Endothelial cell of umbilical vein (primary cell): ENCODE measurements at regions not wholly inside any gene's neighbourhood (a gene's known extent, or its start where the extent isn't known, plus 50 kb on each side); places are given as distances from the start of the nearest gene placed in this dataset.

ENCODE experiments used
- BruUV-seq: library from RNA; stranded (reverse); fragments of 400-500 nt; replicated peaks from 2 replicates; lab custom pipeline; 2021; lab: Mats Ljungman, UMichigan
- CTCF ChIA-PET: fragments of 300-600, 350-600 bp; sonication (Branson Sonifier 250); formaldehyde crosslinking; loops from one replicate; lab custom pipeline; 2021; ENCODE audit warnings: antibody characterized with exemption, inconsistent platforms; lab: Charles Lee
- POLR2A ChIA-PET: fragments of 300-600, 350-600 bp; sonication (Branson Sonifier 250); formaldehyde crosslinking; loops from one replicate; lab custom pipeline; 2021; ENCODE audit warnings: antibody characterized with exemption, inconsistent platforms; lab: Charles Lee
- DNase-seq: peaks from one replicate; pipeline ENCODE4 v3.0.0-alpha.2; 2011; ENCODE audit warnings: low read depth, low spot score
- FAIRE-seq: peaks from 2 replicates; lab custom pipeline; 2011; peaks lifted over from hg19 to GRCh38; lab: Jason Lieb, UNC
- H2AFZ ChIP-seq: 2 replicates; pipeline ENCODE4 v1.6.0; 2012; ENCODE audit warnings: low read depth, low read length, control low read depth, inconsistent platforms
- H3K27ac ChIP-seq: 2 replicates; pipeline ENCODE4 v1.5.1; 2011; ENCODE audit warnings: low read depth, mild to moderate bottlenecking, control low read depth, low read length, moderate library complexity; ENCODE audit not compliant: insufficient read depth
- H3K27me3 ChIP-seq, 2 experiments: 2 replicates each; pipeline versions ENCODE4 v1.6.0 to v1.6.1; 2011; ENCODE audit warnings: low read length in 2 of 2, mixed read lengths in 1 of 2; ENCODE audit not compliant: control insufficient read depth in 2 of 2, insufficient read depth in 2 of 2
- H3K36me3 ChIP-seq, 2 experiments: 2 replicates in 1 of 2; 3 replicates in 1 of 2; pipeline ENCODE4 v1.5.1; 2011; ENCODE audit warnings: low read length in 2 of 2, mild to moderate bottlenecking in 1 of 2, moderate library complexity in 1 of 2; ENCODE audit not compliant: control insufficient read depth in 2 of 2, insufficient read depth in 2 of 2; ENCODE audit errors: extremely low read depth in 1 of 2
- H3K4me1 ChIP-seq: 3 replicates; pipeline ENCODE4 v1.5.1; 2011; ENCODE audit warnings: mild to moderate bottlenecking, low read length; ENCODE audit not compliant: control insufficient read depth, insufficient read depth; ENCODE audit errors: extremely low read depth
- H3K4me2 ChIP-seq: 2 replicates; pipeline ENCODE4 v1.6.1; 2011; ENCODE audit warnings: low read length, control low read depth, mixed read lengths; ENCODE audit not compliant: insufficient read depth
- H3K4me3 ChIP-seq, 3 experiments: fragments of 200-600 bp in 1 of 3; sonication (generic), shearing (Covaris generic) in 1 of 3; replicated peaks in 1 of 3; 2 replicates each; pipeline ENCODE4 v1.5.1; 2011 to 2016; ENCODE audit warnings: control low read depth in 3 of 3, low read length in 3 of 3, mild to moderate bottlenecking in 2 of 3, inconsistent platforms in 1 of 3, low read depth in 1 of 3, moderate library complexity in 1 of 3; ENCODE audit not compliant: insufficient read depth in 1 of 3
- H3K79me2 ChIP-seq: 2 replicates; pipeline ENCODE4 v1.6.0; 2012; ENCODE audit warnings: low read length, inconsistent platforms; ENCODE audit not compliant: control insufficient read depth, insufficient read depth
- H3K9ac ChIP-seq: replicated peaks from 2 replicates; pipeline ENCODE3; 2011; ENCODE audit warnings: low read length, control low read depth; ENCODE audit not compliant: insufficient read depth; ENCODE audit errors: extremely low read depth
- H3K9me1 ChIP-seq: replicated peaks from 3 replicates; pipeline ENCODE4 v1.6.0; 2011; ENCODE audit warnings: mild to moderate bottlenecking, low read length; ENCODE audit not compliant: control insufficient read depth, insufficient read depth; ENCODE audit errors: extremely low read depth
- H3K9me3 ChIP-seq: replicated peaks from 2 replicates; pipeline ENCODE4 v1.5.1; 2012; ENCODE audit warnings: low read length, inconsistent platforms; ENCODE audit not compliant: control insufficient read depth, insufficient read depth
- H4K20me1 ChIP-seq: replicated peaks from 2 replicates; pipeline ENCODE3; 2011; ENCODE audit warnings: mild to moderate bottlenecking, low read length; ENCODE audit not compliant: control insufficient read depth, insufficient read depth; ENCODE audit errors: extremely low read depth
- CTCF ChIP-seq, 2 donors: IDR thresholded peaks; 1 replicate in 1 of 2; 2 replicates in 1 of 2; pipeline ENCODE4 v1.5.1; 2011; ENCODE audit warnings: low read length in 2 of 2, mild to moderate bottlenecking in 2 of 2, moderate library complexity in 2 of 2, control low read depth in 1 of 2, inconsistent platforms in 1 of 2, low read depth in 1 of 2; ENCODE audit not compliant: insufficient read depth in 1 of 2; ENCODE audit errors: extremely low read depth in 1 of 2
- EZH2 ChIP-seq: IDR thresholded peaks from 2 replicates; pipeline ENCODE4 v1.6.1; 2012; ENCODE audit warnings: borderline replicate concordance, low read depth, mild to moderate bottlenecking, moderate library complexity, low read length, inconsistent platforms; ENCODE audit not compliant: severe bottlenecking
- FOS ChIP-seq: IDR thresholded peaks from 2 replicates; pipeline ENCODE4 v1.6.1; 2011; ENCODE audit warnings: mild to moderate bottlenecking, low read length, moderate library complexity, borderline replicate concordance; ENCODE audit not compliant: insufficient read depth
- GATA2 ChIP-seq: IDR thresholded peaks from 2 replicates; pipeline ENCODE4 v1.7.0; 2011; ENCODE audit warnings: low read depth, mild to moderate bottlenecking, moderate library complexity, mixed read lengths, low read length; ENCODE audit not compliant: insufficient read length, insufficient read depth
- JUN ChIP-seq: IDR thresholded peaks from 2 replicates; pipeline ENCODE4 v1.6.1; 2011; ENCODE audit warnings: borderline replicate concordance, low read depth; ENCODE audit not compliant: insufficient read length, insufficient read depth
- MAX ChIP-seq: IDR thresholded peaks from 2 replicates; pipeline ENCODE4 v1.6.1; 2011; ENCODE audit not compliant: insufficient read depth, insufficient read length
- MYC ChIP-seq: IDR thresholded peaks from one replicate; pipeline ENCODE4 v1.6.1; 2011; ENCODE audit warnings: mild to moderate bottlenecking, low read depth, low read length
- POLR2A ChIP-seq: IDR thresholded peaks from 2 replicates; pipeline ENCODE4 v1.6.1; 2012; ENCODE audit warnings: low read depth, mild to moderate bottlenecking, control low read depth, low read length
- POLR2AphosphoS5 ChIP-seq: IDR thresholded peaks from 2 replicates; pipeline ENCODE4 v1.6.1; 2012; ENCODE audit warnings: low read depth, mild to moderate bottlenecking, control low read depth, low read length, moderate library complexity; ENCODE audit not compliant: insufficient read depth
- dilution Hi-C: fragments of 300-500 bp; cut with MboI; formaldehyde crosslinking; loops from one replicate; pipeline ENCODE4 v1.15.0; 2019; ENCODE audit warnings: low sequenced_read_pairs; ENCODE audit not compliant: extremely low pct_ligation_motif_present
- intact Hi-C: fragments of 100-400 bp; cut with micrococcal nuclease; formaldehyde crosslinking; loops from one replicate; pipeline ENCODE4 v1.10.0; 2022

- intact Hi-C loops, result no loop called here
- Histone ChIP-seq H3K4me3 (no peak overlapping the region), H3K79me2 (no peaks in the 10 kb centered on the region), H3K9ac (no peak overlapping the region), H3K27ac (no peak overlapping the region), H3K36me3 (no peaks in the 10 kb centered on the region), H3K9me1 (no peaks in the 10 kb centered on the region), H3K9me3 (no peaks in the 10 kb centered on the region), H3K4me1 (no peaks in the 10 kb centered on the region), H3K27me3 (no peaks in the 10 kb centered on the region), H2AFZ (no peak overlapping the region), H4K20me1 (no peaks in the 10 kb centered on the region), H3K4me2 (no peak overlapping the region)
- ChIA-PET POLR2A (no interaction called here), CTCF (no interaction called here)
- dilution Hi-C loops, result no loop called here
- no peak for DNase-seq
- no peak for TF ChIP-seq GATA2
- no peak for TF ChIP-seq MYC
- TF ChIP-seq EZH2, result no peak
- no peak for TF ChIP-seq POLR2A
- TF ChIP-seq POLR2AphosphoS5, result no peak
- TF ChIP-seq FOS, result no peak
- no peak for TF ChIP-seq MAX
- TF ChIP-seq CTCF (IDR thresholded peaks at IDR 0.05; ENCODE audit: extremely low read depth in 1 of 2, insufficient read depth in 1 of 2, low read depth in 1 of 2, low read length in 2 of 2), result no peak
- no peak for TF ChIP-seq JUN
- no peak for FAIRE-seq
- BruUV-seq, result no TSS peak
Measured at GRCh38 chr4:71863457-71863856, 79.6 kb upstream of the GC start.
